ENCODE measurements at regions not wholly inside any gene's neighbourhood (a gene's known extent, or its start where the extent isn't known, plus 50 kb on each side); places are given as distances from the start of the nearest gene placed in this dataset.

DNA sequence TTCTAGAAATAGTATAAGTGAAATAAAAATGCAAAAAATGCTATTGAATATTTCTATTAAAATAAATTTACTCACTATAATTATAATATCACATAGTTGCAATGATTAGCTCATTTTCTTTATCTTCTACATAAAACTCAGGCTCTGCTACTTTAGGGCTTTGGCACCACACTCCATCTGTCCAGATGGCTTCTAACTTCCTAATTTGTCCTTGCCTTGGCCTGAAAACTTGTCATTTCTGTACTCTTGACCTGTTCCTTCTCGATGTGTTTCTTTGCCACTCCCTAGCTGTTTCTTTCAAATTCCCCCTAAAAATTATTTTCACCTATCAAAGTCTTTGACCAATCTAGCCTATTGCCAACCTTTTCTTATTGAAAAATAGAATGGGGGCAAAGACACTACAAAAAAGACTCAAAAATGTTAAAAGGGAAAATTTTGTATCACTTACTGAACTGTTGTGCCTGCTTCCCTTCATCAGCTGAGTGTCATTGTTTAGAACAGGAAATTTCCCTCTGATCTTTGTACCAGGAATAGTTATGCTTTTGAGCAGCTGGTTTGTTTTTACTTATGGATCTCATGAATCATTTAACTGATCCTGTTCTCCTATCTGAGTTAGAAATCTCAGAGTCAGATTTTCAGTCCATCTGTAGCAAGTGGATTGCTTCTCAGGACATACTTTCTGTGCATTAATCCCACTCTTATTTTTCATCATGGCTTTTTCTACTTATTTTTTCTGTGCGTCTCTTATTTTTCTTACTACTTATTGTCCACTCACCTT is 279.2 kb upstream of the CNR1 start:
- TF ChIP-seq POLR2A (IDR thresholded peaks at IDR 0.05; ENCODE audit: extremely low read depth, insufficient read length): no peak
- TF ChIP-seq CTCF (IDR thresholded peaks at IDR 0.05; ENCODE audit: low read depth, low read length): no peak
- TF ChIP-seq, protein P1, sequence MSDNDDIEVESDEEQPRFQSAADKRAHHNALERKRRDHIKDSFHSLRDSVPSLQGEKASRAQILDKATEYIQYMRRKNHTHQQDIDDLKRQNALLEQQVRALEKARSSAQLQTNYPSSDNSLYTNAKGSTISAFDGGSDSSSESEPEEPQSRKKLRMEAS (IDR thresholded peaks at IDR 0.05; ENCODE audit: low read depth, low read length): no peak
